ENCODE measurements at regions not wholly inside any gene's neighbourhood (a gene's known extent, or its start where the extent isn't known, plus 50 kb on each side); places are given as distances from the start of the nearest gene placed in this dataset.

- TF ChIP-seq, protein P1, sequence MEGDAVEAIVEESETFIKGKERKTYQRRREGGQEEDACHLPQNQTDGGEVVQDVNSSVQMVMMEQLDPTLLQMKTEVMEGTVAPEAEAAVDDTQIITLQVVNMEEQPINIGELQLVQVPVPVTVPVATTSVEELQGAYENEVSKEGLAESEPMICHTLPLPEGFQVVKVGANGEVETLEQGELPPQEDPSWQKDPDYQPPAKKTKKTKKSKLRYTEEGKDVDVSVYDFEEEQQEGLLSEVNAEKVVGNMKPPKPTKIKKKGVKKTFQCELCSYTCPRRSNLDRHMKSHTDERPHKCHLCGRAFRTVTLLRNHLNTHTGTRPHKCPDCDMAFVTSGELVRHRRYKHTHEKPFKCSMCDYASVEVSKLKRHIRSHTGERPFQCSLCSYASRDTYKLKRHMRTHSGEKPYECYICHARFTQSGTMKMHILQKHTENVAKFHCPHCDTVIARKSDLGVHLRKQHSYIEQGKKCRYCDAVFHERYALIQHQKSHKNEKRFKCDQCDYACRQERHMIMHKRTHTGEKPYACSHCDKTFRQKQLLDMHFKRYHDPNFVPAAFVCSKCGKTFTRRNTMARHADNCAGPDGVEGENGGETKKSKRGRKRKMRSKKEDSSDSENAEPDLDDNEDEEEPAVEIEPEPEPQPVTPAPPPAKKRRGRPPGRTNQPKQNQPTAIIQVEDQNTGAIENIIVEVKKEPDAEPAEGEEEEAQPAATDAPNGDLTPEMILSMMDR (IDR thresholded peaks at IDR 0.05; ENCODE audit: insufficient read depth, low read length), result no peak
- DNase-seq (ENCODE audit: low read depth), result no peak
Observed at GRCh38 chr7:94054130-94054529, 50.0 kb upstream of the BET1 start.

DNA sequence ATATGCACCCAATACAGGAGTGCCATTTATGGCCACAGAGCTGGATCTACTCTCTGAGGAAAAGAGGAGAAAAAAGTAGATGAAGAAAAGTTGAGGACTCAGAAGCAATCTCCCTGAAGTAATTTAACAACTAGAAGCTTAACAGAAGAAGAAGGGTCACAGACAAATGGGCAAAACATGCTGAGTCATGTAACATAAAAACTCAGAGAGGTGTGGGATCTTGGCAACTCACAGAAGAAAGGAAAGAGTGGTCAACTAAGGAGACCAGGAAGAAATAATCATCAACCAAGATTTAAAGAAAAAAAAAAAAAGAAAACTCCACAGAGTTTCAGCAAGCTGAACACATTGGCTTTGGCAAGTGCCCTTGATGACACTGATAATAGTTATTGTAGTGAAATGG, 51.8 kb upstream of the BET1 start:
- no peak overlapping the region for H3K4me3 ChIP-seq (ENCODE audit: low read depth, low read length)
- TF ChIP-seq, protein P1 (IDR thresholded peaks at IDR 0.05; ENCODE audit: insufficient read depth, low read length), result no peak
- DNase-seq (ENCODE audit: low read depth), result no peak

More at GRCh38 chr7:94054130-94054529, 50.0 kb upstream of the BET1 start:
- H3K4me3 ChIP-seq (ENCODE audit: low read depth, low read length), result no peak overlapping the region

DNA sequence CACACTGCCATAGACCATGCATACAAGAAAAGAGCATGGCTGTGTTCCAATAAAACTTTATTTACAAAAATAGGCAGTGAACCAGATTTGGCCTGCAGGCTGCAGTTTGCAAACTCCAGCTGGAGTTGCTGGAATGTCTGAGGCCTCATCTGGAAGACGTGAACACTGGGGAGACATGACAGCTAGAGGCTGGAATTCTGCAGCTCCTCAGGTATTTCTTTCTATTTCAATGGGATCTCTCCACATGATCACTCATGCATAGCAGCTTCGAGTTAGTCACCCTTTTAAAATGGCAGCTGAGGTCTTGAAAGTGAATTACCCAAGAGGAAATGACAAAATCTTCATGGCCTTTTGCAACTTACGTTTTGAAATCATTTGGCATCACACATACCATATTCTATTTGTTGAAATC, 52.6 kb upstream of the BET1 start:
- peak; percentile 92 for DNase-seq (ENCODE audit: low read depth)
- TF ChIP-seq, protein P1 (IDR thresholded peaks at IDR 0.05; ENCODE audit: insufficient read depth, low read length), result no peak

GRCh38 chr7:94057955-94058354, 53.8 kb upstream of the BET1 start:
- TF ChIP-seq, protein P1 (IDR thresholded peaks at IDR 0.05; ENCODE audit: insufficient read depth, low read length), result no peak
- no peak for DNase-seq (ENCODE audit: low read depth)
- no peak overlapping the region for H3K4me3 ChIP-seq (ENCODE audit: low read depth, low read length)

More for the DNA sequence above, 52.6 kb upstream of the BET1 start:
- H3K4me3 ChIP-seq (ENCODE audit: low read depth, low read length), result no peak overlapping the region

DNA sequence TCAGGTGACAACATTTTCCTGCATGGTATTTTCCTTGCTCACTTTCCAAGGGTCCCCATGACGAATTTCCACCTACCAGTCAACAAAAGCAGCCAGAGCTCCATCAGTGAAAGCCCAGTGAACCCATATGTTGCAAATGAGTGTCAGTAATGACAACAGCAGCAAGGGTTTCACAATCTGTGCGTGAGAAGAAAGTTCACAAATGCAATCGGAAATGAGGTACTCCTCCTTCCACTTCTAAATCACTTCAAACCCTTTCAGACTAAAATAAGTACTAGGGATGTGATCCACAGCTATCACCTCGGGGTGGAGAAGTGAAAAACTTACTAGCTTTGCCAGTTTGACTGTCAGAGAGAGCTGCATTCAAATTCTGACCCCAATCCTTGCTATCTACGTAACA, 55.6 kb upstream of the BET1 start:
- no peak overlapping the region for H3K4me3 ChIP-seq (ENCODE audit: low read depth, low read length)
- peak; percentile 83 for DNase-seq (ENCODE audit: low read depth)
- TF ChIP-seq, protein P1 (IDR thresholded peaks at IDR 0.05; ENCODE audit: insufficient read depth, low read length), result no peak

DNA sequence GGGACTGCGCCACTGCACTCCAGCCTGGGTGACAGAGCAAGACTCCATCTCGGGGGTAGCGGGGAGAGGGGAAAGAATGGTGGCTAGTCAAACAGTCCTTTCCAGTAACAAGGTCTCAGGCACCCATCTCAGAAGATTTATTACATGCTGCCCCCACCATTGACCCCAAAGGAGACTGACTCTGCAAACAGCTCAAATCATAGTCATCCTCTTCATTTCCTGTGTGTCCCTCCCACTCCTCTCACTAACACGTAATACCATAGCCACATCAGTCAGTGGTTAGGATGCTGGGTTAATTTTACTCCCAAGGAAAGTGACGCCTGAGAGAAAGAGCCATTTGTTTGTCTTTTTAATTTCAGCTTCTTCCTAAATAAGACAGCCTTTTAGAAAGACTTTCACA, 56.6 kb upstream of the BET1 start:
- DNase-seq (ENCODE audit: low read depth), result no peak
- TF ChIP-seq, protein P1 (IDR thresholded peaks at IDR 0.05; ENCODE audit: insufficient read depth, low read length), result no peak
- no peak overlapping the region for H3K4me3 ChIP-seq (ENCODE audit: low read depth, low read length)

DNA sequence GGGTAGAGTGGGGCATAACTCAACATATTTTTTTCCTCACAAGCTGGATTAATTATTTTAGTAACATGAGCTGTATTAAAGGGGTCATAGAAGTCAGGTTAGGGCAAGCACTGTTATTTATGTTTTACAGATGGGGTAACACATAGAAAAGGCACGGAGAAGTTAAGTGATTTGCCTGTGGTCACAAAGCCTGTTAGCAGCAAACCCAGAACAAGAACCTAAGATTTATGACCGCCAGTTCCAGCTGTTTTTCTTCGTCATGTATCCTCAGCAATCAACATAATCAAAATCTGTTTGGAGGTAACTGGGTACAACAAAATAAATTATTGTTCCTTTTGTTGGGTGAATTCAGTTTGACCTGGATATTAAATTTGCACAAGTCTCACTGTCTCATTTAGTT, 57.2 kb upstream of the BET1 start:
- no peak overlapping the region for H3K4me3 ChIP-seq (ENCODE audit: low read depth, low read length)
- DNase-seq (ENCODE audit: low read depth), result no peak
- TF ChIP-seq, protein P1 (IDR thresholded peaks at IDR 0.05; ENCODE audit: insufficient read depth, low read length), result no peak

Measured in fibroblast of the aortic adventitia (primary cell).